Thyroid gland (tissue), 4 donors: ENCODE measurements at regions not wholly inside any gene's neighbourhood (a gene's known extent, or its start where the extent isn't known, plus 50 kb on each side); places are given as distances from the start of the nearest gene placed in this dataset.

Experiments
- DNase-seq, 2 donors: peaks; one replicate each; pipeline ENCODE4 v3.0.0-alpha.2; 2019
- H3K27ac ChIP-seq, 3 donors: fragments of 200-600 bp; sonication (generic); 1 replicate in 2 of 3; 2 replicates in 1 of 3; pipeline ENCODE4 v1.5.1; 2016 to 2019; ENCODE audit warnings: mild to moderate bottlenecking in 1 of 3, moderate library complexity in 1 of 3
- H3K27me3 ChIP-seq: fragments of 200-600 bp; sonication (generic); one replicate; pipeline ENCODE4 v1.5.1; 2019
- H3K36me3 ChIP-seq, 2 donors: fragments of 200-600 bp; sonication (generic); one replicate each; pipeline ENCODE4 v1.5.1; 2016 to 2019
- H3K4me1 ChIP-seq, 2 donors: fragments of 200-600 bp; sonication (generic); one replicate each; pipeline ENCODE4 v1.5.1; 2017 to 2019
- H3K4me3 ChIP-seq, 3 donors: fragments of 200-600 bp; sonication (generic); replicated peaks in 1 of 3; 1 replicate in 2 of 3; 2 replicates in 1 of 3; pipeline ENCODE4 v1.5.1; 2016; ENCODE audit warnings: mild to moderate bottlenecking in 1 of 3
- H3K9me3 ChIP-seq: fragments of 200-600 bp; sonication (generic); one replicate; pipeline ENCODE4 v1.5.1; 2017
- CTCF ChIP-seq, 6 experiments: fragments of 200-600 bp in 3 of 6; fragments of 450-650 bp in 3 of 6; sonication (generic) in 3 of 6; IDR thresholded peaks; one replicate each; pipeline ENCODE4 v1.5.1; 2016 to 2019; ENCODE audit warnings: antibody characterized with exemption in 6 of 6, mild to moderate bottlenecking in 2 of 6, inconsistent platforms in 1 of 6, moderate library complexity in 1 of 6
- POLR2A ChIP-seq, 2 donors: fragments of 450-650 bp; IDR thresholded peaks; one replicate each; pipeline ENCODE4 v1.6.1; 2017; ENCODE audit warnings: antibody characterized with exemption in 2 of 2, mild to moderate bottlenecking in 2 of 2, moderate library complexity in 1 of 2
- WGBS, 2 donors: methylation state at CpG; one replicate each; pipeline ENCODE4 v1.1.5; 2017; 5-methylcytosine and 5-hydroxymethylcytosine counted together
- intact Hi-C: fragments of 100-400 bp; cut with DNase I; formaldehyde crosslinking; loops from one replicate; pipeline ENCODE4 v1.15.1; 2023

GRCh38 chr20:56158489-56158888 is 90.0 kb upstream of the MC3R start:
- TF ChIP-seq POLR2A (IDR thresholded peaks at IDR 0.05) = no peak
- no peak for TF ChIP-seq CTCF (IDR thresholded peaks at IDR 0.05)
- Histone ChIP-seq H3K9me3 (no peaks in the 10 kb centered on the region), H3K4me1 (no peaks in the 10 kb centered on the region), H3K36me3 (no peaks in the 10 kb centered on the region), H3K4me3 (no peak overlapping the region), H3K27me3 (no peaks in the 10 kb centered on the region), H3K27ac (no peak overlapping the region)
- intact Hi-C loops = no loop called here
- 74 to 75% methylated on average over 1 of the region's 1 CpG for WGBS, 2 donors
- no peak for DNase-seq

- no peak overlapping the region for H3K27ac ChIP-seq
- H3K4me1 ChIP-seq = no peaks in the 10 kb centered on the region
- WGBS, 2 donors = 51 to 53% methylated on average over 5 to 6 of the region's 6 CpGs
- H3K4me3 ChIP-seq = no peak overlapping the region
- TF ChIP-seq POLR2A (IDR thresholded peaks at IDR 0.05) = no peak
- no peak for TF ChIP-seq CTCF (IDR thresholded peaks at IDR 0.05)
- intact Hi-C loops = no loop called here
- no peak for DNase-seq
- no peaks in the 10 kb centered on the region for H3K9me3 ChIP-seq
- H3K27me3 ChIP-seq = no peaks in the 10 kb centered on the region
- no peaks in the 10 kb centered on the region for H3K36me3 ChIP-seq
These were observed 87.6 kb upstream of the MC3R start for GRCh38 chr20:56160956-56161355.

- no peak for DNase-seq
- no peak overlapping the region for H3K27ac ChIP-seq
- H3K27me3 ChIP-seq = no peaks in the 10 kb centered on the region
- H3K4me1 ChIP-seq = no peaks in the 10 kb centered on the region
- TF ChIP-seq POLR2A (IDR thresholded peaks at IDR 0.05) (no peak), CTCF (IDR thresholded peaks at IDR 0.05) (no peak)
- H3K36me3 ChIP-seq = no peaks in the 10 kb centered on the region
- H3K4me3 ChIP-seq = no peak overlapping the region
- H3K9me3 ChIP-seq = no peaks in the 10 kb centered on the region
- intact Hi-C loops = no loop called here
- 69 to 72% methylated on average over 6 of the region's 6 CpGs for WGBS, 2 donors
These were observed 84.7 kb upstream of the MC3R start for GRCh38 chr20:56163806-56164205.

GRCh38 chr20:56166781-56167465 is 81.6 kb upstream of the MC3R start:
- no peak overlapping the region for H3K27ac ChIP-seq
- no peak overlapping the region for H3K4me3 ChIP-seq
- TF ChIP-seq CTCF (IDR thresholded peaks at IDR 0.05) = no peak
- TF ChIP-seq POLR2A (IDR thresholded peaks at IDR 0.05) = no peak
- no peaks in the 10 kb centered on the region for H3K36me3 ChIP-seq
- H3K4me1 ChIP-seq = no peaks in the 10 kb centered on the region
- DNase-seq = no peak
- H3K9me3 ChIP-seq = no peaks in the 10 kb centered on the region
- H3K27me3 ChIP-seq = no peaks in the 10 kb centered on the region
- WGBS, 2 donors = 76 to 88% methylated on average over 15 of the region's 15 CpGs
- intact Hi-C loops = no loop called here

GRCh38 chr20:56171087-56172012 is 77.2 kb upstream of the MC3R start:
- no peak for DNase-seq
- H3K27ac ChIP-seq = no peak overlapping the region

More at GRCh38 chr20:56171087-56172012, 77.2 kb upstream of the MC3R start:
- no peaks in the 10 kb centered on the region for H3K27me3 ChIP-seq
- H3K36me3 ChIP-seq = no peaks in the 10 kb centered on the region
- 47 to 63% methylated on average over 6 of the region's 6 CpGs for WGBS, 2 donors
- intact Hi-C loops = no loop called here
- no peak overlapping the region for H3K4me3 ChIP-seq
- H3K4me1 ChIP-seq = no peaks in the 10 kb centered on the region
- no peaks in the 10 kb centered on the region for H3K9me3 ChIP-seq
- TF ChIP-seq POLR2A (IDR thresholded peaks at IDR 0.05) = no peak
- peak in 3 of 6 experiments; percentile 16 to 41 (median 39) for TF ChIP-seq CTCF (IDR thresholded peaks at IDR 0.05)
